Peyer's patch (tissue), 4 donors: ENCODE measurements at regions not wholly inside any gene's neighbourhood (a gene's known extent, or its start where the extent isn't known, plus 50 kb on each side); places are given as distances from the start of the nearest gene placed in this dataset.

Experiments
- DNase-seq, 3 donors: peaks; one replicate each; pipeline ENCODE4 v3.0.0-alpha.2; 2017 to 2019
- H3K27ac ChIP-seq, 4 donors: fragments of 200-600 bp; sonication (generic); one replicate each; pipeline ENCODE4 v1.5.1; 2016 to 2019
- H3K27me3 ChIP-seq, 2 donors: fragments of 200-600 bp; sonication (generic); one replicate each; pipeline ENCODE4 v1.5.1; 2019
- H3K36me3 ChIP-seq, 3 donors: fragments of 200-600 bp; sonication (generic); one replicate each; pipeline ENCODE4 v1.5.1; 2016 to 2019
- H3K4me1 ChIP-seq, 4 donors: fragments of 200-600 bp; sonication (generic); one replicate each; pipeline ENCODE4 v1.5.1; 2016 to 2019
- H3K4me3 ChIP-seq, 4 donors: fragments of 200-600 bp; sonication (generic); 1 replicate in 3 of 4; 2 replicates in 1 of 4; pipeline ENCODE4 v1.5.1; 2016 to 2019; ENCODE audit warnings: mild to moderate bottlenecking in 1 of 4
- H3K9me3 ChIP-seq, 4 donors: fragments of 200-600 bp; sonication (generic); one replicate each; pipeline ENCODE4 v1.5.1; 2016 to 2019; ENCODE audit warnings: mild to moderate bottlenecking in 1 of 4
- CTCF ChIP-seq, 6 experiments: fragments of 450-650 bp in 4 of 6; fragments of 200-600 bp in 2 of 6; sonication (generic) in 1 of 6; IDR thresholded peaks; one replicate each; pipeline ENCODE4 v1.5.1; 2017 to 2019; ENCODE audit warnings: antibody characterized with exemption in 6 of 6, mild to moderate bottlenecking in 3 of 6, moderate library complexity in 1 of 6
- POLR2A ChIP-seq, 2 donors: fragments of 450-650 bp; IDR thresholded peaks; one replicate each; pipeline ENCODE4 v1.5.1; 2017; ENCODE audit warnings: antibody characterized with exemption in 2 of 2, mild to moderate bottlenecking in 2 of 2, moderate library complexity in 2 of 2

GRCh38 chr7:47691988-47692387, 110.1 kb upstream of the TNS3 start:
- Histone ChIP-seq H3K9me3 (no peaks in the 10 kb centered on the region), H3K4me1 (no peaks in the 10 kb centered on the region), H3K36me3 (no peaks in the 10 kb centered on the region), H3K27ac (no peak overlapping the region), H3K4me3 (no peak overlapping the region), H3K27me3 (no peaks in the 10 kb centered on the region)
- TF ChIP-seq CTCF (IDR thresholded peaks at IDR 0.05): no peak
- no peak for TF ChIP-seq POLR2A (IDR thresholded peaks at IDR 0.05)
- DNase-seq: no peak

DNA sequence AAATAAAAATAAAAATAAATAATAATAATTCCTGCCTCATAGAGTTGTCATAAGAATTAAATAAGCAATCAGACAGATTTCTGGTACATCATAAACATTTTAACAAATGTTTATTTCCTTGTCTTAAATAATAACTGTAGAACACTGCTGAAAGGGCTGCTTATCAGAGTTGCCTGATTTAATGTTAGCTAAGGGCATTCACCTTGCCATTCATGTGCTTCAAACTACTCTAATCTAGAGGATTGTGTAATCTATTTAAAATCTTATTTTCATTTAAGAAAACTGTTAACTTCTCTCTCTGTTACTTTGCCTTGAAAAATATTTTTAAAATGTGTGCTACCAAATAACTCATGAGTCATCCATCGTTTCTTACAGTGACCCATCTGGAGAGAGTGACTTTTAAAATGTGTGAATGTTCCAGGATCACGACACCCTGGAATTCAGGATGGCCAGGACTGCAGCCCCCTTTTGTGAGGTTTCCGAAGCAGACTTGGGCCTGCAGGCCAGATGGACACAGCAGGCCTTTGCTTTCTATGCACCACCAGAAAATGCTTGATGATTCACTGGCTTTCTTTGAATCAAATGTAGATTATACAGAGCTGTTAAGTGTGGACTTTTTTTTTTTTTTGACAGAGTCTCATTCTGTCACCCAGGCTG, 109.1 kb upstream of the TNS3 start:
- Histone ChIP-seq H3K36me3 (no peaks in the 10 kb centered on the region), H3K27ac (no peak overlapping the region), H3K9me3 (no peaks in the 10 kb centered on the region), H3K27me3 (no peaks in the 10 kb centered on the region), H3K4me3 (no peak overlapping the region), H3K4me1 (no peaks in the 10 kb centered on the region)
- no peak for DNase-seq
- TF ChIP-seq CTCF (IDR thresholded peaks at IDR 0.05) (no peak), POLR2A (IDR thresholded peaks at IDR 0.05) (no peak)

DNA sequence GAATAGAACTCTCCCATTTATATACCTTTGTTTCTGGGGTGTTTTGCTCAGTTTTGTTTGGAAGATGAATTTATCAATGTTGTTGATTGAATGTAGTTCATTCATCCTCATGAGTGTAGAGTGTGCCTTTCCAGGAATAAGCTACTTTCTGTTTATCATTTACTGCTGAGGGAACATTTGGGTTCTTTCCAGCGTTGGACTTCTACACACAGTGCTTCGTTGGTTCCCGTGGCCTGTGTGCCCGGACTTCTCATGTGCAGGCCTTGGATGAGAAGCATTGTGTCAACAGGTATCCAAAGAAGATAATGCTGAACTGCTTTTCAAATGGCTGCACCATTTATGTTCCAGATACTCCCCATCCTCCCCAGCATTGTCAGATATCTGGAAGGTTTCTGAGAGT, 107.6 kb upstream of the TNS3 start:
- Histone ChIP-seq H3K4me3 (no peak overlapping the region), H3K9me3 (no peaks in the 10 kb centered on the region), H3K36me3 (no peaks in the 10 kb centered on the region), H3K27me3 (no peaks in the 10 kb centered on the region), H3K27ac (no peak overlapping the region), H3K4me1 (no peaks in the 10 kb centered on the region)
- DNase-seq: no peak
- TF ChIP-seq CTCF (IDR thresholded peaks at IDR 0.05): no peak
- no peak for TF ChIP-seq POLR2A (IDR thresholded peaks at IDR 0.05)

- H3K9me3 ChIP-seq: no peaks in the 10 kb centered on the region
- no peaks in the 10 kb centered on the region for H3K36me3 ChIP-seq
- H3K27ac ChIP-seq: no peak overlapping the region
- no peak overlapping the region for H3K4me3 ChIP-seq
- H3K27me3 ChIP-seq: no peaks in the 10 kb centered on the region
- H3K4me1 ChIP-seq: no peaks in the 10 kb centered on the region
- no peak for TF ChIP-seq POLR2A (IDR thresholded peaks at IDR 0.05)
- TF ChIP-seq CTCF (IDR thresholded peaks at IDR 0.05): no peak
- no peak for DNase-seq
These were observed 106.6 kb upstream of the TNS3 start for GRCh38 chr7:47688311-47689100.

DNA sequence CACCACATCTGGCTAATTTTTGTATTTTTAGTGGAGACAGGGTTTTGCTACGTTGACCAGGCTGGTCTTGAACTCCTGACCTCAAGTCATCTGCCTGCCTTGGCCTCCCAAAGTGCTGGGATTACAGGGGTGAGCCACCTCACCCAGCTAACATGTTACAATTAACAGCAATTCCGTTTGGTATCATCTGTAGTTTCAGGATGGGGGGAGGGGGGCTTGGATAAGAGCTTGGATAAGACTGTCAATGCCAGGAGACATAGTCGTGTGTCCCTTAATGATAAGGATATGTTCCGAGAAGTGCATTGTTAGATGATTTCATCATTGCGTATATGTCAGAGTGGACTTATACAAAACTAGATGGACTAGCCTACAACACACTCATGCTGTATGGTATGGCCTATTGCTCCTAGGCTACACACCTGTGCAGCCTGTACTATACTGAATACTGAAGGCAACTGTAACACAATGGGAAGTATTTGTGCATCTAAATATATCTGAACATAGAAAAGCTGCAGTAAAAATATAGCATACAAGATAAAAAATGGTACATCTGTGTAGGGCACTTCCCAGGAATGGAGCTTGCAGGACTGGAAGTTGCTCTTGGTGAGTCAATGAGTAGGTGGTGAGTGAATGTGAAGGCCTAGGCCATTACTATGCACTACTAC, 103.9 kb upstream of the TNS3 start:
- Histone ChIP-seq H3K4me1 (no peaks in the 10 kb centered on the region), H3K36me3 (no peaks in the 10 kb centered on the region), H3K9me3 (no peaks in the 10 kb centered on the region), H3K4me3 (no peak overlapping the region), H3K27ac (no peak overlapping the region), H3K27me3 (no peaks in the 10 kb centered on the region)
- no peak for DNase-seq
- no peak for TF ChIP-seq CTCF (IDR thresholded peaks at IDR 0.05)
- no peak for TF ChIP-seq POLR2A (IDR thresholded peaks at IDR 0.05)
